A673 (cell line): ENCODE measurements at regions not wholly inside any gene's neighbourhood (a gene's known extent, or its start where the extent isn't known, plus 50 kb on each side); places are given as distances from the start of the nearest gene placed in this dataset.

Experiments
- BruUV-seq: library from RNA; stranded (reverse); fragments of 400-500 nt; replicated peaks from 2 replicates; lab custom pipeline; 2021; lab: Mats Ljungman, UMichigan
- CTCF ChIA-PET: fragments of 300-600 bp; sonication (Branson Sonifier 250); formaldehyde crosslinking; loops from one replicate; lab custom pipeline; 2022; ENCODE audit warnings: antibody characterized with exemption; lab: Charles Lee
- POLR2A ChIA-PET: fragments of 300-600 bp; sonication (Branson Sonifier 250); formaldehyde crosslinking; loops from one replicate; lab custom pipeline; 2022; ENCODE audit warnings: antibody characterized with exemption; ENCODE audit not compliant: low non-redundant PET; lab: Charles Lee
- DNase-seq: peaks from one replicate; pipeline ENCODE4 v3.0.0-alpha.2; 2015; ENCODE audit warnings: low spot score
- H3K27ac ChIP-seq: fragments of 200-600 bp; sonication (generic); 2 replicates; pipeline ENCODE4 v1.5.1; 2016; ENCODE audit warnings: mixed run types, low read depth, mild to moderate bottlenecking, mixed read lengths, antibody characterized with exemption, low read length; ENCODE audit not compliant: poor library complexity, severe bottlenecking
- H3K27me3 ChIP-seq: fragments of 200-600 bp; sonication (generic); replicated peaks from 2 replicates; pipeline ENCODE4 v1.6.1; 2017; ENCODE audit warnings: mixed run types, low read depth, mild to moderate bottlenecking, mixed read lengths, antibody characterized with exemption, low read length; ENCODE audit not compliant: insufficient read depth, poor library complexity
- H3K36me3 ChIP-seq: fragments of 200-600 bp; sonication (generic); 2 replicates; pipeline ENCODE4 v1.6.1; 2016; ENCODE audit warnings: mixed run types, mild to moderate bottlenecking, mixed read lengths, antibody characterized with exemption, low read length; ENCODE audit not compliant: insufficient read depth, poor library complexity, severe bottlenecking
- H3K4me1 ChIP-seq: fragments of 200-600 bp; sonication (generic); 2 replicates; pipeline ENCODE4 v1.6.1; 2017; ENCODE audit warnings: mixed run types, mild to moderate bottlenecking, mixed read lengths, antibody characterized with exemption, low read length; ENCODE audit not compliant: insufficient read depth, poor library complexity, severe bottlenecking
- H3K4me3 ChIP-seq: fragments of 200-600 bp; sonication (generic); 2 replicates; pipeline ENCODE4 v1.5.1; 2016; ENCODE audit warnings: low read depth, mixed run types, mild to moderate bottlenecking, mixed read lengths, low read length; ENCODE audit not compliant: poor library complexity, severe bottlenecking
- H3K9me3 ChIP-seq: fragments of 200-600 bp; sonication (generic); 2 replicates; pipeline ENCODE4 v1.6.1; 2016; ENCODE audit warnings: mixed run types, low read depth, mild to moderate bottlenecking, mixed read lengths, antibody characterized with exemption, low read length; ENCODE audit not compliant: poor library complexity, severe bottlenecking
- CTCF ChIP-seq: fragments of 300-800, 200-600 bp; sonication (generic); conservative IDR thresholded peaks from 2 replicates; pipeline ENCODE4 v1.5.1; 2017; ENCODE audit warnings: low read depth, mild to moderate bottlenecking, antibody characterized with exemption, low read length, moderate library complexity, mixed read lengths
- EZH2 ChIP-seq: fragments of 200-600 bp; sonication (generic); IDR thresholded peaks from 2 replicates; pipeline ENCODE4 v1.6.1; 2017; ENCODE audit warnings: borderline replicate concordance, low read depth, mild to moderate bottlenecking, mixed read lengths, antibody characterized with exemption, low read length; ENCODE audit not compliant: poor library complexity, severe bottlenecking
- intact Hi-C: fragments of 100-400 bp; cut with micrococcal nuclease; formaldehyde crosslinking; loops from one replicate; pipeline ENCODE4 v1.10.0; 2022; ENCODE audit not compliant: unreplicated experiment

GRCh38 chr11:116390963-116391362 lies 381.8 kb downstream of the BUD13 start:
- ChIA-PET POLR2A (no interaction called here), CTCF (no interaction called here)
- H3K36me3 ChIP-seq, result no peaks in the 10 kb centered on the region

GRCh38 chr11:116388146-116388545 lies 384.6 kb downstream of the BUD13 start:
- CTCF ChIA-PET, result no interaction called here
- Histone ChIP-seq H3K27me3 (peaks cover 6% of the 10 kb centered on the region), H3K4me1 (no peaks in the 10 kb centered on the region), H3K9me3 (no peaks in the 10 kb centered on the region), H3K36me3 (no peaks in the 10 kb centered on the region), H3K4me3 (no peak overlapping the region), H3K27ac (no peak overlapping the region)
- POLR2A ChIA-PET, result no interaction called here
- no peak for DNase-seq
- no TSS peak for BruUV-seq
- TF ChIP-seq CTCF, result no peak
- TF ChIP-seq EZH2, result no peak
- intact Hi-C loops, result no loop called here

More at GRCh38 chr11:116390963-116391362, 381.8 kb downstream of the BUD13 start:
- intact Hi-C loops, result no loop called here
- no TSS peak for BruUV-seq
- no peak for TF ChIP-seq CTCF
- no peak for TF ChIP-seq EZH2
- no peak for DNase-seq
- no peaks in the 10 kb centered on the region for H3K4me1 ChIP-seq
- H3K9me3 ChIP-seq, result no peaks in the 10 kb centered on the region
- H3K4me3 ChIP-seq, result no peak overlapping the region
- H3K27me3 ChIP-seq, result peaks cover 3% of the 10 kb centered on the region
- H3K27ac ChIP-seq, result no peak overlapping the region

DNA sequence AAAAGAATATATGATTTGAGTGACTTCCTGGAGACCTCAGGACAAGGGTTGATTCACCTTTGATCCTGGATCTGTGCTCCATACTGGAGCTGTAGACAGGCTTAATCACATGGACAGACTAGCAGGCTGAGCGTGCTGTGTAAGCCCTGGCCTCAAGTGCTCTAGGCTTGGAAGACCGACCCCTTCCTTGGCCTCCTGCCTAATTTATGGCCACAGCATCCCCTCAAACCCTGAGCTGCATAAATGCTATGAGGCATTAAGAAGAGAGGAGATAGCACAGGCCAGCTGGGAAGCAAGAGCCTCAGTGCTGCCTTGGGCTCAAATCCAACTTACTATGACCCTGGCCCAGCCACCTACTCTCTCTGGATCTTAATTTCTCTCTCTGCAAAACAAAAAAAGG lies 385.1 kb downstream of the BUD13 start:
- no peaks in the 10 kb centered on the region for H3K4me1 ChIP-seq
- no TSS peak for BruUV-seq
- intact Hi-C loops, result no loop called here
- DNase-seq, result no peak
- H3K36me3 ChIP-seq, result no peaks in the 10 kb centered on the region
- H3K27me3 ChIP-seq, result peaks cover 6% of the 10 kb centered on the region
- no peak overlapping the region for H3K4me3 ChIP-seq
- no peaks in the 10 kb centered on the region for H3K9me3 ChIP-seq
- ChIA-PET CTCF (no interaction called here), POLR2A (no interaction called here)
- H3K27ac ChIP-seq, result no peak overlapping the region
- TF ChIP-seq CTCF (no peak), EZH2 (no peak)
